Choroid plexus epithelial cell (primary cell): ENCODE measurements at regions not wholly inside any gene's neighbourhood (a gene's known extent, or its start where the extent isn't known, plus 50 kb on each side); places are given as distances from the start of the nearest gene placed in this dataset.
"Not testable (repeated sequence)": the region's sequence is repeated elsewhere in the genome, so short reads cannot be mapped to it uniquely, and the experiment has no call there.

Experiments
- DNase-seq: peaks from one replicate; pipeline ENCODE4 v3.0.0-alpha.2; 2010; ENCODE audit warnings: low read depth
- H3K4me3 ChIP-seq: 2 replicates; pipeline ENCODE4 v1.5.1; 2011; ENCODE audit warnings: low read depth, mild to moderate bottlenecking, control low read depth, low read length, moderate library complexity
- TF ChIP-seq, protein P1 (sequence below): conservative IDR thresholded peaks from 2 replicates; pipeline ENCODE4 v1.5.1; 2011; ENCODE audit warnings: low read depth, mild to moderate bottlenecking, control low read depth, inconsistent platforms, low read length, moderate library complexity

DNA sequence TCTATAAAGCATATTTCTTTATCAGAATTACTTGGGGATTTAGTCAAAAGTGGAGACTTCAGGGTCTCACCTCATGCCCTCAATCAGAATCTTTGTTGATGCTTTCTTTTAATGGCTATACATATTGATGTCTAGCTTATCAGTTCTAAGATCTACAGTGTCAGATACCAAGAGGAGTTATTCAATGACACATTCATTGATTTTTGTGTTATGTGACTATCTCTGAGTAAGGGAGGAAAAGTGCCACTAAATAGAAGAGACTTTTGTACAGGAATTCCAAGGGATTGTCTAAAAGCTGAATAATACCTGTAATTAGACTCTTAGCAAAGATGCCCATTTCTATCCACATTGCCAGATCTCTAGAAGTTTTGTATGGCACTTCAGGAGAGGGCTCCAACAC lies 87.2 kb downstream of the HLX start:
- TF ChIP-seq, protein P1, sequence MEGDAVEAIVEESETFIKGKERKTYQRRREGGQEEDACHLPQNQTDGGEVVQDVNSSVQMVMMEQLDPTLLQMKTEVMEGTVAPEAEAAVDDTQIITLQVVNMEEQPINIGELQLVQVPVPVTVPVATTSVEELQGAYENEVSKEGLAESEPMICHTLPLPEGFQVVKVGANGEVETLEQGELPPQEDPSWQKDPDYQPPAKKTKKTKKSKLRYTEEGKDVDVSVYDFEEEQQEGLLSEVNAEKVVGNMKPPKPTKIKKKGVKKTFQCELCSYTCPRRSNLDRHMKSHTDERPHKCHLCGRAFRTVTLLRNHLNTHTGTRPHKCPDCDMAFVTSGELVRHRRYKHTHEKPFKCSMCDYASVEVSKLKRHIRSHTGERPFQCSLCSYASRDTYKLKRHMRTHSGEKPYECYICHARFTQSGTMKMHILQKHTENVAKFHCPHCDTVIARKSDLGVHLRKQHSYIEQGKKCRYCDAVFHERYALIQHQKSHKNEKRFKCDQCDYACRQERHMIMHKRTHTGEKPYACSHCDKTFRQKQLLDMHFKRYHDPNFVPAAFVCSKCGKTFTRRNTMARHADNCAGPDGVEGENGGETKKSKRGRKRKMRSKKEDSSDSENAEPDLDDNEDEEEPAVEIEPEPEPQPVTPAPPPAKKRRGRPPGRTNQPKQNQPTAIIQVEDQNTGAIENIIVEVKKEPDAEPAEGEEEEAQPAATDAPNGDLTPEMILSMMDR = no peak
- DNase-seq = no peak
- H3K4me3 ChIP-seq = no peak overlapping the region

DNA sequence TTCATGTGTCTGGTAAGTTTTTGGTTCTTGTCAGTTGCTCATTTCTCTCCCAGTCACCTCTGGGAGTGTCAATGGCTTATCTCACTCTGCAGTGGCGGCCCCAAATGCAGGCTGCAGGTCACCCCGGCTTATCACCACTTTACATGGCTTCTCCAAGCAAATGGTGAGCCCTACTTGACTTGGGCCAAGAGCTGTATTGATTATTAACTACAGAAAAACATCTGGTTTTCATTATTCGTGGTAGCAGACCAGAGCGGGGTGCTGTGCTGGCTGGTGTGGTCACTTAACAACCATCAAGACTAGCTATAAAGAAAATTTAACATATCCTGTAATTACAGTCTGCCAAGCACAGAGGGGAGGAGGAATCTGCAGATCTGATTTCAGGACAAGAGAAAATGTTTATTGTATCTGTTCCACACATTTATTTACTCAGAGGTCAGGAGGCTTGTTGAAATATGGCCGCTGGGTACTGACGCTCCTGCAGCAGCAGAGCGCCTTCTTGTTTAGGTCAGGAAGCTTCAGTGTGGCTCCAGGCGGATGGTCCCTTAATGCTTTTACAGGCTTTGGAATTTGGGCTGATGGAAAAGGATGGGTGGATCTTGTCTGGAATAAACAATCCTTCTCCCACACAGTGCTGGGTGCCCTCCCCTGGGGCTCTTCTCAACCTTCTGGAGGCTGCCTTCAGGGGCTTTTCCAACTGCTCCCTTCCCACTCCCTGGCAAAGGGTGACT lies 87.8 kb downstream of the HLX start:
- no peak overlapping the region for H3K4me3 ChIP-seq
- no peak for DNase-seq
- TF ChIP-seq, protein P1 = no peak

DNA sequence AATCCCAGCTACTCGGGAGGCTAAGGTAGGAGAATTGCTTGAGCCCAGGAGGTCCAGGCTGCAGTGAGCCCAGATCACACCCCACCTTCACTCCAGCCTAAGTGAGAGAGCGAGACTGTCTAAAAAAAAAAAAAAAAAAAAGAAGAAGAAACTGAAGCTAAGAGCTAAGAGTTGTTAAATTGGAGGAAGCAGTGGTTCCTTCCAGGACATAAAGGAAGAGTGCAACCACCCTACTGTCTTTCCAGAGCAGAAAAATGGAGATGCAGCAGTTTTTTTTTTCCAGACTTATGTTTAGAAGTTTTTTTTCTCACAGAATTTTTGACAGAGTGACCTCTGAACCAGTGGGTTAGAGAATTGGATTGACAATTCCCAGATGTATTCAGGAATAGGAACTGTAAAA lies 88.7 kb downstream of the HLX start:
- TF ChIP-seq, protein P1 = no peak
- no peak for DNase-seq
- no peak overlapping the region for H3K4me3 ChIP-seq

DNA sequence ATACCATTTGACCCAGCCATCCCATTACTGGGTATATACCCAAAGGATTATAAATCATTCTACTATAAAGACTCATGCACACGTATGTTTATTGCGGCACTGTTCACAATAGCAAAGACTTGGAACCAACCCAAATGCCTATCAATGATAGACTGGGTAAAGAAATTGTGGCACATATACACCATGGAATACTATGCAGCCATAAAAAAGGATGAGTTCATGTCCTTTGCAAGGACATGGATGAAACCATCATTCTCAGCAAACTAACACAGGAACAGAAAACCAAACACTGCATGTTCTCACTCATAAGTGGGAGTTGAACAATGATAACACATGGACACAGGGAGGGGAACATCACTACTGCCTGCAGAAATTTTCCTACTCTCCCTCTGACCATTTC lies 90.0 kb downstream of the HLX start:
- not testable (repeated sequence) for DNase-seq, H3K4me3 ChIP-seq

DNA sequence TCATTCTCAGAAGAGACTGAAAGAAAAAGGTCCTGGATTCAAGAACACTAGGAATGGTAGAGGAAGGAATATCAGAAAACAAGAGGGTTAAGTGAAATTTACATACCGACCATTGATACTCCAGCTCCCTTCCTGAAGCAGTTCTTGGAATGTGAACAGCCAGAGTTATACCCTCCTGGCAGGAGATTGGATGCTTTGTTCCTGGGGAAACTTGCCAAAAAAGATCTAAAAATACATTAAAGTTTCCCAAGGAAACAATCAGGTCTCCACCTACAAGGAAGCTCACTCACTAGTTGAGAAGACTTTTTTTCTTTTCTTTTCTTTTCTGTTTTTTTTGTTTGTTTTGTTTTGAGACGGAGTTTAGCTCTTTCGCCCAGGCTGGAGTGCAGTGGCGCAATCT lies 91.1 kb downstream of the HLX start:
- TF ChIP-seq, protein P1 = no peak
- no peak overlapping the region for H3K4me3 ChIP-seq
- no peak for DNase-seq

DNA sequence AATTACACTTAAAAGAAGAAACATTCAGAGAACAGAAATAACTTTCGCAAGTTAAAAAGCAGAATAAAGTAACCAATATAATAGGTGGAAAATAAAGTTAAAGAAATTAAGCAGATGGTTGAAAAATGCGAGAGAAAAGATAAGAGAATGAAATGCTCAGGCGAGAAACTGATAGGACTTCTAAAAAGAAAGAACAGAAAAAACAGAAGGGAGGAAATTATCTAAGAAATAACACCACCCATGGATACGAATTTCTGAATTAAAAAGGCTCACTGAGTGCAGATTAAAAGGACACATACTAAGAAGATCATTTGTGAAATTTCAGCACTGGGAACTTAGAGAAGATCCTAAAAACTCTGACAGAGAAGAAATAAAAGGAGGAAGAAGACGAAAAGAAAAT lies 92.0 kb downstream of the HLX start:
- DNase-seq = no peak
- TF ChIP-seq, protein P1 = no peak
- H3K4me3 ChIP-seq = no peak overlapping the region

DNA sequence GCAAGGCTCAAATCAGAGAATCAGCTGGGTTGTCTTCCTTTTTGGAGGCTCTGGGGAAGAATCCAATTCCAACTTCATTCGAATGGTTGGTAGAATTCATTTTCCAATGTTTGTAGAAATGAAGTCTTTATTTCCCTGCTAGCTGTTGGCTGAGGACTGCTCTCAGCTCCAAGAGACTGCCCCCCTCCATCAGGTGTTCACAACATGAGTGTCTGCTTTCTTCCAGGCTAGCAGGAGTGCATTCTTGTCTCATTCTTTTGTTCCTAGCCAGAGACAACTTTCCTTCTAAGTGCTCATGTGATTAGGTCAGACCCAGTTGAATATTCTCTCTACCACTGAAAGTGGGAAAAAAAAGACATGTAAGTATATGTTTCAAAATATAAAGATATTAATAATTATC lies 95.2 kb downstream of the HLX start:
- DNase-seq = no peak
- TF ChIP-seq, protein P1 = no peak
- no peak overlapping the region for H3K4me3 ChIP-seq
